ENCODE measurements at regions not wholly inside any gene's neighbourhood (a gene's known extent, or its start where the extent isn't known, plus 50 kb on each side); places are given as distances from the start of the nearest gene placed in this dataset.
"Not testable (repeated sequence)": the region's sequence is repeated elsewhere in the genome, so short reads cannot be mapped to it uniquely, and the experiment has no call there.

DNA sequence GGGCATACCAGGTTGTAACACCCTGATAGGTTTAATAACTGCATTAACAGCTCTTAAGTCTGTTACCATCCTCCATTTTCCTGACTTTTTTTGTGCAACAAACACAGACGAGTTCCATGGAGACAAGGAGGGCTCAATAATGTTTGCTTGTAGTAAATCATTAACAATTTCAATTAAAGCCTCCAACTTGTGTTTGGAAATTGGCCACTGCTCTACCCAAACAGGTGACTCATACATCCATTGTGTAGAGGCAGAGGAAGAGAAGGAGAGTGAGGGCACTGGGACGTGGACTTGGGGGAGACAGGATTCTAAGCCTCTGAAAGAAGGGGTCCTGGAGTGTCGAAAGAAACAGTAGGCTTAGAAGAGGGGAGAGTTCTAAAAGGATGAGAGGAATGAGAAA, 213.6 kb upstream of the KCNN2 start:
- ATAC-seq = no peak
- ChIA-PET RAD21 (ENCODE audit: low non-redundant PET in 1 of 2, low total read pairs in 2 of 2, uncharacterized antibody in 2 of 2, unreplicated experiment in 2 of 2) (no interaction called here), CTCF (no interaction called here), POLR2A (no interaction called here)
- Histone ChIP-seq H3K79me2 (ENCODE audit: insufficient read depth, low read length) (no peaks in the 10 kb centered on the region), H3K36me3 (ENCODE audit: control insufficient read depth in 1 of 2, insufficient read depth in 2 of 2, low read length in 2 of 2) (no peaks in the 10 kb centered on the region), H3K9ac (ENCODE audit: low read length) (no peak overlapping the region), H3K27ac (ENCODE audit: low read depth, low read length) (no peak overlapping the region), H3K4me1 (ENCODE audit: control insufficient read depth in 1 of 2, insufficient read depth in 2 of 2, low read length in 2 of 2) (no peaks in the 10 kb centered on the region), H4K20me1 (ENCODE audit: insufficient read depth) (no peaks in the 10 kb centered on the region), H3K4me3 (replicated peaks in 1 of 2; ENCODE audit: low read depth in 1 of 2, low read length in 2 of 2) (no peak overlapping the region), H3K4me2 (ENCODE audit: low read length) (no peak overlapping the region), H3K9me3 (ENCODE audit: control insufficient read depth in 1 of 2, insufficient read depth in 1 of 2, low read depth in 1 of 2, low read length in 2 of 2) (no peaks in the 10 kb centered on the region), H3K9me2 (ENCODE audit: insufficient read depth) (no peaks in the 10 kb centered on the region), H3K27me3 (ENCODE audit: insufficient read depth, low read length) (no peaks in the 10 kb centered on the region), H2AFZ (ENCODE audit: low read depth, low read length, poor library complexity, severe bottlenecking) (no peak overlapping the region)
- no peak for TF ChIP-seq CBX3 (IDR thresholded peaks at IDR 0.05; ENCODE audit: low read depth)
- no peak for TF ChIP-seq TCF7L2 (IDR thresholded peaks at IDR 0.05; ENCODE audit: borderline replicate concordance, extremely low read depth, insufficient read depth, insufficient read length)
- no peak for TF ChIP-seq SRF (IDR thresholded peaks at IDR 0.05; ENCODE audit: low read depth)
- TF ChIP-seq EZH2 (IDR thresholded peaks at IDR 0.05) = no peak
- TF ChIP-seq CEBPB (IDR thresholded peaks at IDR 0.05; ENCODE audit: low read depth) = no peak
- TF ChIP-seq ZFX (IDR thresholded peaks at IDR 0.05) = no peak
- TF ChIP-seq, protein P1, sequence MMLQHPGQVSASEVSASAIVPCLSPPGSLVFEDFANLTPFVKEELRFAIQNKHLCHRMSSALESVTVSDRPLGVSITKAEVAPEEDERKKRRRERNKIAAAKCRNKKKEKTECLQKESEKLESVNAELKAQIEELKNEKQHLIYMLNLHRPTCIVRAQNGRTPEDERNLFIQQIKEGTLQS (IDR thresholded peaks at IDR 0.05) = no peak
- no peak for TF ChIP-seq ZNF274 (IDR thresholded peaks at IDR 0.05; ENCODE audit: low read depth, low read length)
- no peak for TF ChIP-seq JUND (IDR thresholded peaks at IDR 0.05)
- TF ChIP-seq FOSL1 (IDR thresholded peaks at IDR 0.05; ENCODE audit: low read depth) = no peak
- TF ChIP-seq ELF1 (IDR thresholded peaks at IDR 0.05; ENCODE audit: borderline replicate concordance, low read depth) = no peak
- TF ChIP-seq YY1 (IDR thresholded peaks at IDR 0.05; ENCODE audit: extremely low read depth, insufficient replicate concordance, low read depth, low read length) = no peak
- TF ChIP-seq, protein P2, sequence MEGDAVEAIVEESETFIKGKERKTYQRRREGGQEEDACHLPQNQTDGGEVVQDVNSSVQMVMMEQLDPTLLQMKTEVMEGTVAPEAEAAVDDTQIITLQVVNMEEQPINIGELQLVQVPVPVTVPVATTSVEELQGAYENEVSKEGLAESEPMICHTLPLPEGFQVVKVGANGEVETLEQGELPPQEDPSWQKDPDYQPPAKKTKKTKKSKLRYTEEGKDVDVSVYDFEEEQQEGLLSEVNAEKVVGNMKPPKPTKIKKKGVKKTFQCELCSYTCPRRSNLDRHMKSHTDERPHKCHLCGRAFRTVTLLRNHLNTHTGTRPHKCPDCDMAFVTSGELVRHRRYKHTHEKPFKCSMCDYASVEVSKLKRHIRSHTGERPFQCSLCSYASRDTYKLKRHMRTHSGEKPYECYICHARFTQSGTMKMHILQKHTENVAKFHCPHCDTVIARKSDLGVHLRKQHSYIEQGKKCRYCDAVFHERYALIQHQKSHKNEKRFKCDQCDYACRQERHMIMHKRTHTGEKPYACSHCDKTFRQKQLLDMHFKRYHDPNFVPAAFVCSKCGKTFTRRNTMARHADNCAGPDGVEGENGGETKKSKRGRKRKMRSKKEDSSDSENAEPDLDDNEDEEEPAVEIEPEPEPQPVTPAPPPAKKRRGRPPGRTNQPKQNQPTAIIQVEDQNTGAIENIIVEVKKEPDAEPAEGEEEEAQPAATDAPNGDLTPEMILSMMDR (IDR thresholded peaks at IDR 0.05 in 2 of 3, conservative IDR thresholded peaks at IDR 0.05 in 1 of 3; ENCODE audit: borderline replicate concordance in 1 of 3, insufficient read depth in 1 of 3, low read depth in 2 of 3, low read length in 2 of 3) = no peak
- intact Hi-C loops (cut with micrococcal nuclease) = no loop called here
- no TSS peak for BruUV-seq (replicated peaks)
- no peak for DNase-seq (ENCODE audit: low read depth, low spot score)

DNA sequence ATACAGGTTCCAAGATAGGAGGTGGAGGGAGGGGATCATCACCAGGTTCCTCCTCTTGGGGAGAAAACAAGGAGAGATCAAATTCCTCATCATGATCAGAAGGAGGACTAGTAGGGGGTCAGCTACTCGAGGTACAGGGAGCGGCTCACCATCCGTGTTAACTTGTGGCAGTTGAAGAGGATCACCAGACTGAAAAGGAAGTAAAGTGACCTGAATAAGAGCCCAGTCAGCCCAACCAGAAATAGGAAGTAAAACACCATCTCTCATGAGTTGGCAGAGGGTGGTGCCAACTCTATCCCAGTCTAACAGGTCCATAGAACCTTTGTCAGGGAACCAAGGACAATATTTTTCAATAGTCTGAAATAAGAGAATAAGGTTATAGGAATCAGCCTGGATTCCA, 213.1 kb upstream of the KCNN2 start:
- CTCF ChIA-PET; H3K9ac ChIP-seq (ENCODE audit: low read length); POLR2A ChIA-PET; H3K9me2 ChIP-seq (ENCODE audit: insufficient read depth); RAD21 ChIA-PET (ENCODE audit: low non-redundant PET in 1 of 2, low total read pairs in 2 of 2, uncharacterized antibody in 2 of 2, unreplicated experiment in 2 of 2); H3K4me1 ChIP-seq (ENCODE audit: control insufficient read depth in 1 of 2, insufficient read depth in 2 of 2, low read length in 2 of 2); DNase-seq (ENCODE audit: low read depth, low spot score); H4K20me1 ChIP-seq (ENCODE audit: insufficient read depth); ATAC-seq; H3K79me2 ChIP-seq (ENCODE audit: insufficient read depth, low read length); H2AFZ ChIP-seq (ENCODE audit: low read depth, low read length, poor library complexity, severe bottlenecking); H3K36me3 ChIP-seq (ENCODE audit: control insufficient read depth in 1 of 2, insufficient read depth in 2 of 2, low read length in 2 of 2); H3K27ac ChIP-seq (ENCODE audit: low read depth, low read length); H3K4me3 ChIP-seq (replicated peaks in 1 of 2; ENCODE audit: low read depth in 1 of 2, low read length in 2 of 2); H3K4me2 ChIP-seq (ENCODE audit: low read length); H3K27me3 ChIP-seq (ENCODE audit: insufficient read depth, low read length); H3K9me3 ChIP-seq (ENCODE audit: control insufficient read depth in 1 of 2, insufficient read depth in 1 of 2, low read depth in 1 of 2, low read length in 2 of 2); BruUV-seq (replicated peaks); intact Hi-C loops (cut with micrococcal nuclease): not testable (repeated sequence)
